OCI-LY3 (cell line): ENCODE measurements at regions not wholly inside any gene's neighbourhood (a gene's known extent, or its start where the extent isn't known, plus 50 kb on each side); places are given as distances from the start of the nearest gene placed in this dataset.

Experiments
- H2AFZ ChIP-seq: fragments of 200-600, 300-600 bp; shearing (Covaris generic); 2 replicates; pipeline ENCODE4 v1.6.0; 2014; ENCODE audit warnings: antibody characterized with exemption, low read depth, low read length
- H3K27ac ChIP-seq: fragments of 200-600, 300-600 bp; sonication (generic); 2 replicates; pipeline ENCODE4 v1.5.1; 2014; ENCODE audit warnings: mild to moderate bottlenecking, low read length, moderate library complexity, mixed read lengths
- H3K27me3 ChIP-seq: fragments of 200-600, 300-600 bp; sonication (generic); 2 replicates; pipeline ENCODE4 v1.6.1; 2014; ENCODE audit warnings: low read depth, low read length, mixed read lengths
- H3K36me3 ChIP-seq: fragments of 200-600, 300-600 bp; sonication (generic); replicated peaks from 2 replicates; pipeline ENCODE3; 2014; ENCODE audit warnings: low read depth, low read length, mixed read lengths
- H3K4me1 ChIP-seq: fragments of 300-600, 200-600 bp; sonication (generic); 2 replicates; pipeline ENCODE4 v1.6.1; 2014; ENCODE audit warnings: low read length, mixed read lengths
- H3K4me2 ChIP-seq: fragments of 200-600, 300-600 bp; sonication (generic); 2 replicates; pipeline ENCODE4 v1.6.1; 2014; ENCODE audit warnings: low read length, mixed read lengths
- H3K4me3 ChIP-seq: fragments of 300-600, 200-600 bp; sonication (generic); 2 replicates; pipeline ENCODE4 v1.5.1; 2014; ENCODE audit warnings: antibody characterized with exemption, mild to moderate bottlenecking, low read length, moderate library complexity
- H3K79me2 ChIP-seq: fragments of 300-600, 200-600 bp; shearing (Covaris generic); 2 replicates; pipeline ENCODE4 v1.6.1; 2014; ENCODE audit warnings: mild to moderate bottlenecking, low read length, mixed read lengths
- H3K9ac ChIP-seq: fragments of 300-600, 200-600 bp; shearing (Covaris generic); 2 replicates; pipeline ENCODE4 v1.6.0; 2014; ENCODE audit warnings: mild to moderate bottlenecking, low read length, moderate library complexity
- H3K9me3 ChIP-seq: fragments of 200-600, 300-600 bp; shearing (Covaris generic); 2 replicates; pipeline ENCODE4 v1.6.1; 2014; ENCODE audit warnings: low read length, mixed read lengths; ENCODE audit not compliant: insufficient read depth
- H4K20me1 ChIP-seq: fragments of 200-600, 300-600 bp; sonication (generic); 2 replicates; pipeline ENCODE4 v1.6.1; 2016; ENCODE audit warnings: low read length, mixed read lengths; ENCODE audit not compliant: insufficient read depth
- CTCF ChIP-seq: fragments of 200-600, 300-600 bp; sonication (generic); IDR thresholded peaks from 2 replicates; pipeline ENCODE4 v1.5.1; 2014; ENCODE audit warnings: antibody characterized with exemption, low read length, low read depth
- EZH2phosphoT487 ChIP-seq: fragments of 200-600 bp; shearing (Covaris generic); IDR thresholded peaks from 2 replicates; pipeline ENCODE4 v1.6.1; 2018; ENCODE audit warnings: antibody characterized with exemption, mixed run types, low read depth

GRCh38 chr3:31116651-31117050 is 222.2 kb upstream of the GADL1 start:
- TF ChIP-seq CTCF (no peak), EZH2phosphoT487 (no peak)
- no peak overlapping the region for H3K4me2 ChIP-seq
- H3K9ac ChIP-seq, result no peak overlapping the region
- no peaks in the 10 kb centered on the region for H3K79me2 ChIP-seq
- no peaks in the 10 kb centered on the region for H3K4me1 ChIP-seq
- no peaks in the 10 kb centered on the region for H4K20me1 ChIP-seq
- H2AFZ ChIP-seq, result no peak overlapping the region
- no peak overlapping the region for H3K4me3 ChIP-seq
- no peaks in the 10 kb centered on the region for H3K27me3 ChIP-seq
- H3K36me3 ChIP-seq, result no peaks in the 10 kb centered on the region
- H3K9me3 ChIP-seq, result no peaks in the 10 kb centered on the region
- no peak overlapping the region for H3K27ac ChIP-seq

DNA sequence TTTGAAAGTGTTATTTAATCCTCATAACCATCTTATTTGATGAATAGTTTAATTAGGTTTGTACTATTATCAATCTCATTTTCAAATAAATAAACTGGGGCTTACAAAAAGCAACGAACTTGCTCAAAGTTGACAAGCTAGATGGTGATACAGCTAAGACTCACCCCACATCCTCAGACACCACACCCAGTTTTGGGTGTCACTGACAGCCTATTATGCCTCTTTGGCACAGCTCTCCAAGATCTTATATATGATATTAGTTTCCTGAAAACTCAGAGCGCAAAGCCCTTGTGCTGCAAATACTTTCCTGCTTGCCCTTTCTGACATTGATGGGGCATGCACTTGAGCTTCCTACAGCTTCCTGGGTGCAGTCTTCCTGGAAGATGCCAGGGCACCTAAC is 223.4 kb upstream of the GADL1 start:
- H2AFZ ChIP-seq, result no peak overlapping the region
- no peak overlapping the region for H3K4me2 ChIP-seq
- H3K9me3 ChIP-seq, result no peaks in the 10 kb centered on the region
- H3K27me3 ChIP-seq, result no peaks in the 10 kb centered on the region
- H3K36me3 ChIP-seq, result no peaks in the 10 kb centered on the region
- no peak overlapping the region for H3K27ac ChIP-seq
- no peak overlapping the region for H3K9ac ChIP-seq
- no peak for TF ChIP-seq EZH2phosphoT487
- no peaks in the 10 kb centered on the region for H3K79me2 ChIP-seq
- no peak overlapping the region for H3K4me3 ChIP-seq
- H3K4me1 ChIP-seq, result no peaks in the 10 kb centered on the region
- no peaks in the 10 kb centered on the region for H4K20me1 ChIP-seq

- H3K4me2 ChIP-seq, result no peak overlapping the region
- H3K79me2 ChIP-seq, result no peaks in the 10 kb centered on the region
- H3K4me3 ChIP-seq, result no peak overlapping the region
- H3K4me1 ChIP-seq, result peaks cover 6% of the 10 kb centered on the region
- H3K9ac ChIP-seq, result no peak overlapping the region
- H3K27ac ChIP-seq, result no peak overlapping the region
- TF ChIP-seq EZH2phosphoT487 (no peak), CTCF (no peak)
- no peaks in the 10 kb centered on the region for H3K27me3 ChIP-seq
- H2AFZ ChIP-seq, result no peak overlapping the region
- H4K20me1 ChIP-seq, result no peaks in the 10 kb centered on the region
- no peaks in the 10 kb centered on the region for H3K9me3 ChIP-seq
- no peaks in the 10 kb centered on the region for H3K36me3 ChIP-seq
These were observed 229.9 kb upstream of the GADL1 start for GRCh38 chr3:31124373-31124772.

DNA sequence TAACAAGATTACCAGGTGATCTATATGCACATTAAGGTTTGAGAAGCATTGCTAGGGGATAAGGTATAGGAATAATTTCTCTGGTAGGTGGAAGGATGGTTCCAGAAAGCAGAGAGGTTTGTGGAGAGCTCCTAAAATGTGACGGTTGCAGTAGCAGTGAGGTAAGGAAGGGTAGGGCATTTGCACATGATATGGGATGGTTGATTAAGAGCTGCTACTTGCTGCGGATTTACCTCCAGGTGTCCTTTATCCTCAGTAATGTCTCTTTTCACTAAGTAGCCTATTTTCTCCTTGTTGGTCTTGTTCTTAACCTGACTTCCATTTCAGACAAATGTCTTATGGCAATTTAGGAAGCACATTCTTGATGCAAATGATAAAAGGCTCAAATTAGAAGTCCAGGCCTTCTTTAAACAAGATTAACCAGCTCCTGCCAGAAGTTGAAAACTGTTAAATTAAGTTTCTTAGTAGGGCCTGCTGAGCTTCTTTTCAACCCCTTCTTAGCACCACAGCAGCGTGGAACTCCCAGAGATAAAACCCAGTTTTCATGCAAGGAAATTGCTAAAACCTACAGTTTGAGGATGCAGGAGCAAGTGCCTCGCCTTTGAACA is 231.1 kb upstream of the GADL1 start:
- H2AFZ ChIP-seq, result no peak overlapping the region
- H3K27ac ChIP-seq, result no peak overlapping the region
- no peaks in the 10 kb centered on the region for H3K36me3 ChIP-seq
- no peak overlapping the region for H3K4me3 ChIP-seq
- H3K9ac ChIP-seq, result no peak overlapping the region
- TF ChIP-seq EZH2phosphoT487 (no peak), CTCF (no peak)
- no peaks in the 10 kb centered on the region for H3K27me3 ChIP-seq
- no peaks in the 10 kb centered on the region for H3K9me3 ChIP-seq
- no peak overlapping the region for H3K4me2 ChIP-seq
- H3K79me2 ChIP-seq, result no peaks in the 10 kb centered on the region
- peaks cover 11% of the 10 kb centered on the region for H3K4me1 ChIP-seq
- no peaks in the 10 kb centered on the region for H4K20me1 ChIP-seq
